ENCODE measurements at regions not wholly inside any gene's neighbourhood (a gene's known extent, or its start where the extent isn't known, plus 50 kb on each side); places are given as distances from the start of the nearest gene placed in this dataset.

DNA sequence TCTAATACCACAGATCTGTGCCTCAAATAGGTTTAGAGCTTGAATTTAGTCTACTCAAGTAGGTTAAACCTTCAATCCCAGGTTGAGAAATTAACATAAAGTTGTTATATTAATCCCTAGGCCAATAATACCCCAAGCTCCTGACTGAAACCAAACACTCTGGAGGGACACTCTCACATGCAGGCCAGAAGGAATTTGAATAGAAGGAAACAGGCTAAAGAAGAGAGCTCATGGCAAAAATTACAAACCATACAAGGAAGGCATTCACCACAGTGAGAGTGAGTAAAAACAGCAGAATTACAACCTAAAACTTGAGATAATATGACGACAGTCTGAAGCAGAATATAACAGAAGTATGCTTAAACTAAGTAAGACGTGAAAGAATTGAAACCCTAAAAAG is 76.1 kb upstream of the PDK4 start:
- no peak for TF ChIP-seq Cebpa-rat (IDR thresholded peaks at IDR 0.05)
- H3K27me3 ChIP-seq, result no peaks in the 10 kb centered on the region
- H3K4me3 ChIP-seq, result no peak overlapping the region
- H3K9ac ChIP-seq, result no peak overlapping the region
- H4K20me1 ChIP-seq, result no peaks in the 10 kb centered on the region
- no peaks in the 10 kb centered on the region for H3K4me1 ChIP-seq
- H3K9me3 ChIP-seq, result no peaks in the 10 kb centered on the region
- H3K4me2 ChIP-seq, result no peak overlapping the region
- H3K27ac ChIP-seq, result no peak overlapping the region
- no peaks in the 10 kb centered on the region for H3K36me3 ChIP-seq

DNA sequence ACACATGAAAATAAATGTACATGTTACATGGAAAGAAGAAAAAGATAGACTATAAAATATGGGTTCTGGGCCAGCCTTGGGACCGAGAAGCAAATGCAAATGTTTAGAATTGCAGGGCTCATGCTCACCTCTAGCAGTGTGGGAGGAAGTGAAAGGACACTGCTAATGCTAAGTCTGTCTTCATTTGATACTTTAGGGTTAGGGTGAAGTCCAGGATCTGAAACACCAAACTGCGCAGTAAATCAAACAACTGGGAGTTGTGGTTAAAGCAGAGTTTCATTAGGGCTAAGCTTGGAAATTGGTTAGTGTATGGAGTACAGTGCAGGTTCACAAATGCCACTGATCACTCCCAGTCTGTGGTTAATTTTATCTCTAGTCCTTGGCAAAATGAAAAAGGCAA is 73.2 kb upstream of the PDK4 start:
- Histone ChIP-seq H3K4me1 (no peaks in the 10 kb centered on the region), H3K27ac (no peak overlapping the region), H3K4me3 (no peak overlapping the region), H3K36me3 (no peaks in the 10 kb centered on the region), H3K27me3 (no peaks in the 10 kb centered on the region), H3K9ac (no peak overlapping the region), H4K20me1 (no peaks in the 10 kb centered on the region), H3K9me3 (no peaks in the 10 kb centered on the region), H3K4me2 (no peak overlapping the region)
- no peak for TF ChIP-seq Cebpa-rat (IDR thresholded peaks at IDR 0.05)

DNA sequence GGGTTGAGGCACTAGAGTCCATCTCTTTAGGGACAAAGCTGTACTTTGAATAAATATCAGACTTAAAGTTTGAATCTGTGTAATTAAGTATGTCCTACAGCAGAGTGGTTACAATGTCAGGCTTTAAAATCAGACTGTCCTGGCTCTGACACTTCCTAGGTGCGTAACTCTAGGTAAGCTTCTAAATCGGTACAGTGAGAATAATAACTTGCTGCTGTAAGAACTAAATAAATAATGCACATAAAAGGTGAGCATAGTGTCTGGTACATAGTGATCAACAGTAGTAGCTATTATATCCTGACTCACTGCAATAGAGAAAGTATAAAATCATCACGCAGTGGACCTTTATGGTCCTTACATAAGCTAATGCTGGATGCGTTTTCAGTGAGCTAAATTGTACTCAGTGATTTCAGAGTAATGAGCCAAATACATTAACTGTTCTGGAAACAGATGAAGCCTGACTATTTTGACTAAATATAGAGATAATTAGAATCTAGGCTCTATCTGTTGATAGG is 72.2 kb upstream of the PDK4 start:
- no peak for TF ChIP-seq Cebpa-rat (IDR thresholded peaks at IDR 0.05)
- H3K4me1 ChIP-seq, result no peaks in the 10 kb centered on the region
- H3K9me3 ChIP-seq, result 0 out of 2 replicates have a peak, but pooled peaks cover 2% of the 10 kb centered on the region
- no peaks in the 10 kb centered on the region for H4K20me1 ChIP-seq
- H3K4me2 ChIP-seq, result no peak overlapping the region
- H3K36me3 ChIP-seq, result no peaks in the 10 kb centered on the region
- no peak overlapping the region for H3K27ac ChIP-seq
- no peaks in the 10 kb centered on the region for H3K27me3 ChIP-seq
- H3K4me3 ChIP-seq, result no peak overlapping the region
- no peak overlapping the region for H3K9ac ChIP-seq

DNA sequence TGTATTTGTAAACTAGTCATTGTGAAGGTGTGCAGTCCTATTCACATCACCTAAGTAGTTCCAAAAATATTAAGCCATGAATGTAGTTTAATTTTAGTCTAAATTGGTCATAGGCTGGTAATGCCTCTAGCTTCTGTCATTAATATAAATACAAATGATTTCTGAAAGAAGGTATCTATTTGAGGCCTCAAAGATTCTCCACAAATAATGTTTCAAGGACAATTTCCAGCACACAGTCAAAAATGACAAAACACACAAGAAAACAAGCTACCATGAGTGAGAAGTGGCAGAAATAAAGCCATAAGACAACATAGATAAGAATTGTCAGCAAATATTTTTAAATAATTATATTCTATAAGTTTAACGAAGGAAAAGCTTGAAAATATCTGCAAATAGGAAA is 66.7 kb upstream of the PDK4 start:
- H3K4me1 ChIP-seq, result no peaks in the 10 kb centered on the region
- H3K27me3 ChIP-seq, result no peaks in the 10 kb centered on the region
- H4K20me1 ChIP-seq, result no peaks in the 10 kb centered on the region
- no peak overlapping the region for H3K4me2 ChIP-seq
- peaks cover 12% of the 10 kb centered on the region for H3K9me3 ChIP-seq
- no peaks in the 10 kb centered on the region for H3K36me3 ChIP-seq
- H3K27ac ChIP-seq, result no peak overlapping the region
- TF ChIP-seq Cebpa-rat (IDR thresholded peaks at IDR 0.05), result no peak
- H3K9ac ChIP-seq, result no peak overlapping the region
- H3K4me3 ChIP-seq, result no peak overlapping the region

DNA sequence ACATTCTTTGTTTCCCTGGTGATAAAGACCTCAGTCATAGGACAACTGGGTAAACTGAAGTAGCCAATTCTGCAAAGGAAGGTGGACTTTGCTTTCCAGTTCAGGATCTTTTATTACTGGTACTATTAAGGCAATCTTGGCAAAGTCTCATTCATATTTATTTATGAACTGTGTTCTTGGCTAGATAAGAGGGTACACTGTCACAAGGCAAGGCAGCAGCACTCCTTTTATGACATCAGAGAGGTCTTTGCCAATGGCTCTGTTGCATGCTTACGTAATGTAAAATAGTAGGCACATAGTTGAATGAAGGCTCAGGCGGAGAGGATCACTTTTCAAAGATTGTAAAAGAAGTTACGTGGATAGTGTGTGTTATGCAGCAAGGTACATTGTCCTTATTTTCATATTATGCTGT is 63.7 kb upstream of the PDK4 start:
- H3K27me3 ChIP-seq, result no peaks in the 10 kb centered on the region
- H3K9ac ChIP-seq, result no peak overlapping the region
- H3K4me2 ChIP-seq, result no peak overlapping the region
- no peak for TF ChIP-seq Cebpa-rat (IDR thresholded peaks at IDR 0.05)
- H3K27ac ChIP-seq, result no peak overlapping the region
- no peaks in the 10 kb centered on the region for H3K4me1 ChIP-seq
- H3K4me3 ChIP-seq, result no peak overlapping the region
- peaks cover 12% of the 10 kb centered on the region for H3K9me3 ChIP-seq
- no peaks in the 10 kb centered on the region for H4K20me1 ChIP-seq
- H3K36me3 ChIP-seq, result no peaks in the 10 kb centered on the region

DNA sequence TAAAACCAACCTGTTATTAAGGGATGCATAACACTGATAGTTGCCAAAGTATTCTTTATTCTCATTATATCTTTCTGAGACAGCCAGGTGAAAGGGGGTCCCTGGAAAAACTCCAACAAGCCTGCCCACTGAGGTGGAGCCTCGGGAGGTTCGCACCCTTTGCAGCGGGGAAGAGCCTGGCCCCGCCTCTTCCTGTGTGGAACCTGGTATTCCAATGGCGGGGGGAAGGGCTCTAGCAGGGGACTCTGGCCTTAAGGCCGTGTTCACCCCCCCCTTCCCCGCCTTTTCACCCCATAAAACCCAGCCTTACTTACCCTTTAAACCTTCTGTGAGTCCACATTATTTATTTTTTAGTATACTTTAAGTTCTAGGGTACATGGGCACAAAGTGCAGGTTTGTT is 62.4 kb upstream of the PDK4 start:
- Histone ChIP-seq H3K27ac (no peak overlapping the region), H3K36me3 (no peaks in the 10 kb centered on the region), H3K4me3 (no peak overlapping the region), H3K9me3 (peaks cover 11% of the 10 kb centered on the region), H3K4me2 (no peak overlapping the region), H4K20me1 (no peaks in the 10 kb centered on the region), H3K9ac (no peak overlapping the region), H3K4me1 (no peaks in the 10 kb centered on the region), H3K27me3 (no peaks in the 10 kb centered on the region)
- no peak for TF ChIP-seq Cebpa-rat (IDR thresholded peaks at IDR 0.05)

DNA sequence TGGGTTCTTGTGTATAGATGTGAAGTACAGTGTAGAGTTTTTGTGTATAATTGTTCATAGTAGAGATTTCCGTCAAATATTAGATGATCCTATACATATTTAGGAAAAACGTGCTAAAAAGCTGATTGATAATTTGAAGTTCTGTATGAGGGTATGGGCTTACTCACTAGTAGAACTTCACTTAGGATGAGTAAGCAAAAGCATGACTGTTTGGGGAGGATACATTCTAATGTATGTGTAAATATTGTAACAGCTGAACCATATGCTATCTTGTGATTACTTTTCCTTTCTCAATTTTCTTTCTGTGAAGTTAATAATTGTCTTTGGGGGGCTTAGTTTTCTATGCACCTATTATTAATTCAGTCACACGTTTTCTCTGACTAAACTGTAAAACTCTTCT is 53.2 kb upstream of the PDK4 start:
- H3K4me2 ChIP-seq, result no peak overlapping the region
- no peak overlapping the region for H3K4me3 ChIP-seq
- H3K27me3 ChIP-seq, result no peaks in the 10 kb centered on the region
- no peaks in the 10 kb centered on the region for H3K36me3 ChIP-seq
- H3K9me3 ChIP-seq, result no peaks in the 10 kb centered on the region
- H3K27ac ChIP-seq, result no peak overlapping the region
- no peaks in the 10 kb centered on the region for H4K20me1 ChIP-seq
- H3K9ac ChIP-seq, result no peak overlapping the region
- no peaks in the 10 kb centered on the region for H3K4me1 ChIP-seq
- no peak for TF ChIP-seq Cebpa-rat (IDR thresholded peaks at IDR 0.05)

DNA sequence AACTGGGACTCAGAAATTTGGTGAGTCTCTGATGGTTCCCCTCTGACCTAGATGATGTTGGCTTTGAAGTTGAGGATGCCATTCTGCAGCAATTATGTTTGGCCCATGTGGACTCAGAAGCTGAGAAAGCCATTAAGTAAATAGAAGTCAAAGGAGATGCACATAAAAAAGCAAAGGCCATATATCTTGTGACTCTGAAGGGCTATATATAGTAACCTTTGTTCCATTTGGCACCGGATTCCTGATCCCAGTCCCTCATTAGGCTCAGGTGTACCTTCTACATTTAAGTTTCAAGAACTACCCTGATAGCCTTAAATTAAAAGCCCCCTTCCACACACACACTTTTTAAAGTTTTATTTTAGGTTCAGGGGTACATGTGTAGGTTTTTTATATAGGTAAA is 50.0 kb upstream of the PDK4 start:
- H3K4me2 ChIP-seq, result no peak overlapping the region
- no peaks in the 10 kb centered on the region for H3K36me3 ChIP-seq
- H3K9ac ChIP-seq, result no peak overlapping the region
- no peak for TF ChIP-seq Cebpa-rat (IDR thresholded peaks at IDR 0.05)
- H3K27ac ChIP-seq, result no peak overlapping the region
- no peaks in the 10 kb centered on the region for H4K20me1 ChIP-seq
- no peaks in the 10 kb centered on the region for H3K4me1 ChIP-seq
- no peaks in the 10 kb centered on the region for H3K9me3 ChIP-seq
- no peak overlapping the region for H3K4me3 ChIP-seq
- no peaks in the 10 kb centered on the region for H3K27me3 ChIP-seq

Measured in BLaER1 (cell line).